ENCODE measurements at regions not wholly inside any gene's neighbourhood (a gene's known extent, or its start where the extent isn't known, plus 50 kb on each side); places are given as distances from the start of the nearest gene placed in this dataset.

DNA sequence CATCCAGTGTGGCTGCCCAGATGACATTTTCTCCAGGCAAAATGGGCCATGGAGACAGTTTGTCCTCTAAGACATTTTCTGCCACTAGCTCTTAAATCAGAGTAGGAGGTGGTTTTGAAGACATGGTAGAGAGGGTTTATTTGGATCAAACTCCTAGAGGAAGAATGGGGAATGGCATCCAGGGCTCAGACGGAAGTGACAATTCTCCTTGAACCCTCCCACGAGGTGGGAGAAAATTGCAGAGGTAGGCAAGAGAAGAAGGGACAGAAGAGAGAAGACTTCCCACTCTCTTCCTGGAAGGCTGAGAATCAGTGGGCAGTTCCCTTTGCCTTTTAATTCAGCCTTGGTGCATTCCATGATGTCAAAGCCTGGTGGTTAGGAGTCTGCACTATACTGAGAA is 194.0 kb downstream of the SMIM20 start:
- DNase-seq = no peak

DNA sequence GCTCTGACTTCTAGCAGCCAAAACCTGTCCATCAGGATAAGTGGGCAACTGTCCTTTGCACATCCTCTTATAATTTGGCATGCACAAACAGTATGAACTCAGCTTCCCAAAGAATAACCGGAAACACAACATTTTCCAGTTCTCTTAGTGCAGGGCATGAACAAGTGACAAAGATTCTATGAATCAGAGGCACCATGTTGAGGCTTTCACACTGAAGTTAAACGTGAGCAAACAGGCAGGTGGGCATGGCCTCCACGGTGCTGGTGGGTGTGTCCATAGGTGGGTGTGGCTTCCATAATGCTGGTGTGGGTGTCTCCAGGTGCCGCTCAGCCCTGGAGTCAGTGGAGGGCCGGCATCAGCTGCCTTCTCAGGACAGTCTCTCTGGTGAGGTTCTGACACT is 196.5 kb downstream of the SMIM20 start:
- DNase-seq = no peak

DNA sequence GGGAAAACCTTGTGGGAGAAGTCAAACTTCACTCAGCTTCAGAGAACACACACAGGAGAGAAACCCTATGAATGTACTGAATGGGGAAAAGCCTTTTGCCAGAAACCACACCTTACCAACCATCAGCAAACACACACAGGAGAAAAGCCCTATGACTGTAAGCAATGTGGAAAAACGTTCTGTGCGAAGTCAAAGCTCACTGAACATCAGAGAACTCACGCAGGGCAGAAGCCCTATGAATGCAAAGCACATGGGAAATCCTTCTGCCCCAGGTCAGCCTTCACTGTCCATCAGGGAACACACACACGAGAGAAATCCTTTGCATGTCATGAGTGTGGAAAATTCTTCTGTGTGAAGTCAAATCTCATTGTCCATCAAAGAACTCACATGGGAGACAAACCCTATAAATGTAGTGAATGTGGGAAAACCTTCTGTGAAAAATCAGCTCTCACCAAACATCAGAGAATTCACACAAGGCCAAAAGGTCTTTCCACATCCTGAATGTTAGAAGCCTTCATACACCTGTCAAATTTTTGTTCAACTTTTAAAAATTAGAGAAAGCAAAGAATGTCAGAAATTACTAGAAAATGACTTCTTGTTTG is 199.4 kb downstream of the SMIM20 start:
- DNase-seq = no peak

DNA sequence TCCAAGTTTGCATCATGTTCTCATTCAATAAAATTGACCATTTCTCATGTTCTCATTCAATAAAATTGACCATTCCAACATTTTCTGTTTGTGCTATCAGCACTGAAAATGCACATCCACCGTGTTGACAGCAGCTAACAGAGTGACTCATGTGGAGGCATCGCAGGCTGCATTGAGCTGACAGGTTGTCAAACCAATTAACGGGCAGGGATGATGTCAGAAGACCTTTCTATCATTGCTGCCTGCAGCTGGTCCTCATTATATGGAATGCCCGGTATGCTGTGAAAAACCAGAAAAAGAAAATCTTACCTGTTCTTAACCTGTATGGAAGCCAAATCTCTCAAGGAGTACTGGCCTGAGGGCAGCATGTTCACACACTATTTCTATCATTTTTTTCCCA is 202.0 kb downstream of the SMIM20 start:
- no peak for DNase-seq

GRCh38 chr4:26120098-26120825 is 200.6 kb upstream of the RBPJ start:
- no peak for DNase-seq

DNA sequence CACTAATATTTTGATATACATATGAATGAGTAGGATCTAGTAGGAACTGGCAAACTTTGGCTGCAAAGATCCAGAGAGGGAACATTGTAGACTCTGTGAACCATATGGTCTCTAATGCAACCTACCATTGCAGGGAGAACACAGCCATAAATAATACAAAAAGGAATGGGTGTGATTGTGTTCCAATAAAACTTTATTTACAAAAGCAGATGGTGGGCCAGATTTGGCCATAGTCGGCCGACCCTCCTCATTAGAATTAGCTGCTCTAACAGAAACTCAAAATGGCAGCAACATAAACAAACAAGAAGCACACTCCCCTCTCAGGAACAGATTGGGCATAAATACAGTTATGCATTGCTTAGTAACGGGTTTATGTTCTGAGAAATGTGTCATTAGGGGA is 198.1 kb upstream of the RBPJ start:
- DNase-seq = no peak

GRCh38 chr4:26124753-26125321 is 196.0 kb upstream of the RBPJ start:
- no peak for DNase-seq

DNA sequence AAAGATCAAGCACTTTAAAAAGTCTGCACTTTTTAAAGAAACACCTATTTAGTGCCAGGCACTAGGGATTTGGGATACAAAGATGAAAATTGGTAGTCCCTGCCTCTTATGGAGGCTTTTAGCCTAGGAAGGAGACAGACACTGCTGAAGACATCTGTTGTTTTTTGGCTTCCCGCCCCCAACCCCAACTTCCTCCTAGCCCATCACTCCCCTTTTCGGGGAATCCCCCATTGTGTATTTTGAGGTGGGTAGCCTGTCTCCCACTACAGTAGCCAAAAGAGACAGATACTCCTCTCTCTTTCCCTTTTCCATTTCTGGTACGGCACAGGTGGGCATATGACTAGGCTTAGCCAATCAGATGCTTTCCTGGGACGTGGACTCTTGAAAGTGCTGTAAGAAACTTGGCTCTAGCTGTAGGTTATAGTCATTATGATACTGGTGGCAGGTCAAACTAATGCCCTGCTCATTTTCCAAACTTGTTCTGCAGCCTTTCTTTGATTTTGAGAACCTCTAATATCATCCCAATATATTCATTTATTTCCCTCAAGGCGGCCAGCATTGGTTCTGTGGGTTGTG is 194.6 kb upstream of the RBPJ start:
- no peak for DNase-seq

DNA sequence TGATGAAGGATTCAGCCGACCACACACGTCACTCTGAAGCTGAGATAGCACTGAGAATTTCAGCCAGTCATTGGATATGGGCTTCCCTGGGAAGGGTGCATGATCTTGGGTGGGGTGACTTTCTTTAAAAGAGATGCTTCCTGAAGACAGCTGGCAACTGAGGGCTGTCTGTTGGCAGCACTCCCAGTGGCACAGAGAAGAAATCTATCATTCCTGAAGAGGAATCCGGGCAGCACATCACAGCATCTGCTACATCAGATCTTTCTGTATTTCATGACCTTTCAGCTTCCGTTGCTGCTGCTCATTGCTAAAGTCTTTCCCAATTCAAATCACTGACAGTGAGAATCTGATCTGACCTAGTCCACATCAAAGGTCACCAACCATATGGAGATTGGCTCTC is 193.8 kb upstream of the RBPJ start:
- no peak for DNase-seq

GRCh38 chr4:26127851-26128337 is 192.9 kb upstream of the RBPJ start:
- no peak for DNase-seq

GRCh38 chr4:26130173-26130572 is 190.6 kb upstream of the RBPJ start:
- DNase-seq = no peak

GRCh38 chr4:26130841-26131432 is 189.9 kb upstream of the RBPJ start:
- no peak for DNase-seq

- no peak for DNase-seq
These were observed 189.1 kb upstream of the RBPJ start for GRCh38 chr4:26131711-26132110.

- peak; percentile 3 for DNase-seq
These were observed 188.0 kb upstream of the RBPJ start for GRCh38 chr4:26132858-26133257.

DNA sequence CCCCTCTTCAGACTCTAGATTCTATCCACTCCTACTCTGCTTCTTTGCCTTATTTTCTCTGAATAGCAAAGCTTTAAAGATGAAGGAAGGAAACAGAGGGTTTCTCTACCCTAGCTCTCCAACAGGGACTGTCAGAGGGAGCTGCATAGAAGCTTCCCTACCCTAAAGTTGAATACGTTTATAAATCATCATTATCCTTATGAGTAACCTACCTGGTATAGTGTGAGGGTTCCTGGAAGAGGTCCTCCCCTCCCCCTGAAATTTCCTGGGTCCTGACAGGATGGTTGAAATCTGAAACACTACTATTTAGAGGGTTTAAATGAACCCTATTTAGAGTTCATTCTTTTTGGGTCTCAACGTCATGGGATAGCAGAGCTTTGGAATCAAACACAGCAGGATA is 187.0 kb upstream of the RBPJ start:
- no peak for DNase-seq

DNA sequence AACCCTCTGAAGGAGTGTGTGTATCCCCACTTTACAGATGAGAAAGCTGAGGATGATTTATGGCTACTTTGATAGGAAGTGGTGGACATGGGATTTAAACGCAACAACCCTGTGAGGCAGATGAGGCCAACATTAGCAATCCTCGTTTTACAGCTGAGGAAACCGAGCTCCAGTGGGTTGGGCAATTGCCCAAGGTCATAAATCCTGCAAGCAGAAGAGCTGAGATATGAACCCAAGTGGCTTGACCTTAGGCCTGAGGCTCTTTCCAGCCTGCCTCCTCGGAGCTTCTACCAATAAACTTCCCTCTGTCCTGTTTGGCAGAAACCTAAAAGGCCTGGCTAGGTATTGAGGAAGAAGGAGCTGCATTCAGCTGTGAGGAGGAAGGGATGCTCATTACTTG is 185.5 kb upstream of the RBPJ start:
- DNase-seq = no peak

DNA sequence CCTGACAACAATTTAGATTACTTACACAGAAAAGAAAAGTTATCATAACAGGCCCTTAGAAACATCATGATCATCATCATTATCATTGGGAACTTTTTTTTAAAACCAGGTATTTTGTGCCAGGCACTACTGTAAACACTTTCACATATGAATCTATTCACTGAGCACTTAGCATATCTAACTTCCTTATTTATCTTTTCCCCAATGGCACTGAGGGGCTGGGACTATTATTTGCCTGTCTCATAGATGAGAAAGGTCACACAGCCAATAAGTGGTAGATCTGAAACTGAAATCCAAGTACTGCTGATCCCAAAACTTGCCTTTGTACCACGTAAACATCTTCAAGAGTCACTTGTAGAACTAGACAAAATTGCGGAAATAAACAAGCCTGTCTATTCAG is 184.2 kb upstream of the RBPJ start:
- DNase-seq = no peak

- no peak for DNase-seq
These were observed 183.5 kb upstream of the RBPJ start for GRCh38 chr4:26137288-26137687.

GRCh38 chr4:26139310-26139924 is 181.4 kb upstream of the RBPJ start:
- no peak for DNase-seq

- no peak for DNase-seq
These were observed 180.5 kb upstream of the RBPJ start for GRCh38 chr4:26140150-26140898.

- DNase-seq = no peak
These were observed 179.6 kb upstream of the RBPJ start for GRCh38 chr4:26141051-26141721.
